CD4-positive, alpha-beta T cell (primary cell): ENCODE measurements at regions not wholly inside any gene's neighbourhood (a gene's known extent, or its start where the extent isn't known, plus 50 kb on each side); places are given as distances from the start of the nearest gene placed in this dataset.

Source experiments
- ATAC-seq: fragments of 200-7000 bp; cut with Tn5 transposase; one replicate; pipeline ENCODE4 v1.10.0; 2022; ENCODE audit warnings: mild to moderate bottlenecking; ENCODE audit not compliant: poor library complexity
- CTCF ChIA-PET: fragments of 350-600 bp; sonication (Branson Sonifier 250); formaldehyde crosslinking; loops from one replicate; lab custom pipeline; 2021; ENCODE audit warnings: antibody characterized with exemption, inconsistent platforms; lab: Charles Lee
- POLR2A ChIA-PET: fragments of 350-600 bp; sonication (Branson Sonifier 250); formaldehyde crosslinking; loops from one replicate; lab custom pipeline; 2021; ENCODE audit warnings: antibody characterized with exemption, inconsistent platforms; lab: Charles Lee
- DNase-seq, 14 experiments: peaks; one replicate each; pipeline ENCODE4 v3.0.0-alpha.2; 2013 to 2020; ENCODE audit warnings: mixed read lengths in 2 of 14
- H3K27ac ChIP-seq, 2 donors: one replicate each; pipeline versions ENCODE4 v1.5.1 to v1.7.0; 2013; ENCODE audit warnings: low read length in 2 of 2, low read depth in 1 of 2, mild to moderate bottlenecking in 1 of 2
- H3K27me3 ChIP-seq, 2 experiments: 1 replicate in 1 of 2; 2 replicates in 1 of 2; pipeline versions ENCODE4 v1.6.1 to v1.7.0; 2013; ENCODE audit warnings: low read length in 2 of 2, control low read depth in 1 of 2, mild to moderate bottlenecking in 1 of 2, moderate library complexity in 1 of 2; ENCODE audit not compliant: insufficient read depth in 2 of 2, control insufficient read depth in 1 of 2
- H3K36me3 ChIP-seq: one replicate; pipeline ENCODE4 v1.6.1; 2013; ENCODE audit warnings: low read length, control low read depth; ENCODE audit not compliant: insufficient read depth
- H3K4me1 ChIP-seq: one replicate; pipeline ENCODE4 v1.6.1; 2013; ENCODE audit warnings: low read length, control low read depth; ENCODE audit not compliant: insufficient read depth
- H3K4me3 ChIP-seq: one replicate; pipeline ENCODE4 v1.5.1; 2013; ENCODE audit warnings: mild to moderate bottlenecking, low read length, moderate library complexity
- H3K9me3 ChIP-seq, 2 experiments: 1 replicate in 1 of 2; 2 replicates in 1 of 2; pipeline versions ENCODE4 v1.6.1 to v1.7.0; 2013; ENCODE audit warnings: low read length in 2 of 2, mild to moderate bottlenecking in 2 of 2, control low read depth in 1 of 2, moderate library complexity in 1 of 2; ENCODE audit not compliant: control insufficient read depth in 1 of 2, insufficient read depth in 1 of 2
- H3K27ac Mint-ChIP-seq: one replicate; pipeline ENCODE4 v1.8.0; 2020; ENCODE audit warnings: mixed read lengths
- H3K27me3 Mint-ChIP-seq: one replicate; pipeline ENCODE4 v1.8.0; 2021; ENCODE audit warnings: mixed read lengths
- H3K36me3 Mint-ChIP-seq: one replicate; pipeline ENCODE4 v1.8.0; 2021; ENCODE audit warnings: low read depth, mixed read lengths
- H3K4me1 Mint-ChIP-seq: one replicate; pipeline ENCODE4 v1.8.0; 2021; ENCODE audit warnings: low read depth, mixed read lengths
- H3K4me3 Mint-ChIP-seq: one replicate; pipeline ENCODE4 v1.8.0; 2020; ENCODE audit warnings: mild to moderate bottlenecking, mixed read lengths
- H3K9me3 Mint-ChIP-seq: one replicate; pipeline ENCODE4 v1.8.0; 2020; ENCODE audit warnings: mixed read lengths
- intact Hi-C, 2 experiments: fragments of 100-400 bp; cut with DNase I in 1 of 2; cut with micrococcal nuclease in 1 of 2; formaldehyde crosslinking; loops; one replicate each; pipeline versions ENCODE4 v1.15.1 to v1.9.0; 2023 to 2025; cut with DNase I, micrococcal nuclease
- TF ChIP-seq, protein P1 (sequence below): fragments of 200-600 bp; IDR thresholded peaks from one replicate; pipeline ENCODE4 v1.8.0; 2022; ENCODE audit warnings: antibody characterized with exemption, mild to moderate bottlenecking

DNA sequence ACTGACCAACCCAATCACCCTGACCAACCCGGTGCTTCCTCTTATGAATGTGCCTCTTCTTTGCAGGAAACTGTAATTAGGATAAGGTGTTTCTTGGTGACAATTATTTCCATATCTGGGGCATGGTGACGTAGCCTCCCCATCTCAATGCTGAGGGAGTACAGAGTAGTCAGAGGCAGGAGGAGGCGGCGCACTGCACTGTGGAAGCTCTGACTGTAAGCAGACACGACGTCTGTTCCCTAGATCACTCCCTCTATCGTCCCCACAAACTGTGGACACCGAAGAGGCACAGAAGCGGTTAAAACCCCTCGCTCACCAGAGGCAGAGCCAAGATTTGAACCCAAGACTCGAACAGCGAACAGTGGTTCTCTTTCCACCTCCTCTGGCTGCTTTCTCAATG lies 231.0 kb upstream of the IGF1R start:
- Mint-ChIP-seq H3K9me3 (no peaks in the 10 kb centered on the region), H3K36me3 (no peaks in the 10 kb centered on the region), H3K4me3 (no peak overlapping the region), H3K4me1 (peaks cover 5% of the 10 kb centered on the region), H3K27ac (no peak overlapping the region), H3K27me3 (peaks cover 32% of the 10 kb centered on the region)
- TF ChIP-seq, protein P1, sequence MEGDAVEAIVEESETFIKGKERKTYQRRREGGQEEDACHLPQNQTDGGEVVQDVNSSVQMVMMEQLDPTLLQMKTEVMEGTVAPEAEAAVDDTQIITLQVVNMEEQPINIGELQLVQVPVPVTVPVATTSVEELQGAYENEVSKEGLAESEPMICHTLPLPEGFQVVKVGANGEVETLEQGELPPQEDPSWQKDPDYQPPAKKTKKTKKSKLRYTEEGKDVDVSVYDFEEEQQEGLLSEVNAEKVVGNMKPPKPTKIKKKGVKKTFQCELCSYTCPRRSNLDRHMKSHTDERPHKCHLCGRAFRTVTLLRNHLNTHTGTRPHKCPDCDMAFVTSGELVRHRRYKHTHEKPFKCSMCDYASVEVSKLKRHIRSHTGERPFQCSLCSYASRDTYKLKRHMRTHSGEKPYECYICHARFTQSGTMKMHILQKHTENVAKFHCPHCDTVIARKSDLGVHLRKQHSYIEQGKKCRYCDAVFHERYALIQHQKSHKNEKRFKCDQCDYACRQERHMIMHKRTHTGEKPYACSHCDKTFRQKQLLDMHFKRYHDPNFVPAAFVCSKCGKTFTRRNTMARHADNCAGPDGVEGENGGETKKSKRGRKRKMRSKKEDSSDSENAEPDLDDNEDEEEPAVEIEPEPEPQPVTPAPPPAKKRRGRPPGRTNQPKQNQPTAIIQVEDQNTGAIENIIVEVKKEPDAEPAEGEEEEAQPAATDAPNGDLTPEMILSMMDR = no peak
- Histone ChIP-seq H3K4me3 (no peak overlapping the region), H3K4me1 (peaks cover 13% of the 10 kb centered on the region), H3K9me3 (peaks cover 0 to 21% of the 10 kb centered on the region in 2 experiments), H3K36me3 (no peaks in the 10 kb centered on the region), H3K27ac (no peak overlapping the region), H3K27me3 (peaks cover 18 to 26% of the 10 kb centered on the region in 2 experiments)
- no peak for DNase-seq
- ChIA-PET POLR2A (no interaction called here), CTCF (no interaction called here)
- intact Hi-C loops = no loop called here
- ATAC-seq = no peak

DNA sequence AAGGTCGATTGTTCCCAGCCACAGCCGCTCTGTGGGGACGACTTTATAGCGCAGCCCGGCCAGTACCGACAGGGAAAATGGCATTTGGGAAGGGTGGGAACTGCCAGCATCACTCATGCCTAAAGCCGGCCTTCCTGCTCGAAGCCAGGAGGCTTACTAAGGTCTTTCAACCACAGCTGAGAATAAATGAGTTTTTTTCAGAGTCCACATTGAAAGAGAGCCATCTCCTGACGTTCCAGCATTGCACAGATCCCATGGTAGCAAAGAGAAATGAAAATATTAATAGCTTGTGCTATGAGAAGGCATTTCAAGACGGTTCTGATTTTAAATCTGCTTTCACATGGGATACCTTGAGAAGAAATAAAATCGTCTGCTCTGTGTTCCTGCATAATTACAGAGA lies 230.2 kb upstream of the IGF1R start:
- Mint-ChIP-seq H3K4me1 (peaks cover 5% of the 10 kb centered on the region), H3K4me3 (no peak overlapping the region), H3K27me3 (peaks cover 40% of the 10 kb centered on the region), H3K9me3 (no peaks in the 10 kb centered on the region), H3K27ac (no peak overlapping the region), H3K36me3 (no peaks in the 10 kb centered on the region)
- ATAC-seq = no peak
- peaks cover 20 to 34% of the 10 kb centered on the region in 2 experiments for H3K27me3 ChIP-seq
- H3K4me3 ChIP-seq = no peak overlapping the region
- DNase-seq = no peak
- ChIA-PET CTCF (no interaction called here), POLR2A (no interaction called here)
- H3K27ac ChIP-seq = no peak overlapping the region
- H3K36me3 ChIP-seq = no peaks in the 10 kb centered on the region
- intact Hi-C loops = no loop called here
- peaks cover 0 to 22% of the 10 kb centered on the region in 2 experiments for H3K9me3 ChIP-seq
- peaks cover 13% of the 10 kb centered on the region for H3K4me1 ChIP-seq
- TF ChIP-seq, protein P1 = no peak

DNA sequence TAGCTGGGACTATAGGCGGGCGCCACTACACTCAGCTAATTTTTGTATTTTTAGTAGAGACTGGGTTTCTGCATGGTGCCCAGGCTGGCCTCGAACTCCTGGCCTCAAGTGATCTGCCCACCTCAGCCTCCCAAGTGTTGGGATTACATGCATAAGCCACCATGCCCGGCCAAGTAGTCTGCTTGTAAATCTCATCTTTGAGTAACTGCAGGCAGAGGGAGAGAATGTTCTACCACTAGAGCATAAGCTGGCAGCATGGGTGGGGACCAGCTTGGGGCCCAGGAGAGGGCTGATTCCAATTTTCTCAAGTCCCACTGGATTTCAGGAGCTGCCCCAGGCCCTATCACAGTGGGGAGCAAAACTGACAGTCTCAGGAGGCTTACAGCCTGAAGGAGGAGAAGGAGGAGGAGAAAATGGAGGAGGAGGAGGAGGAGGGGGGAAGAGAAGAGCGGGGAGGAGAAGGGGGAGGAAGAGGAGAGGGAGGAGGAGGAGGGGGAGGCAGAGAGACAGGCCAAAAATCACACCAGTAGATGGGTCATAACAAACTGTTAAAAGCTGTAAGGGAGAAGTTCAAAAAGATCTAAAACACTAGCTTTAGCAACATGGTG lies 229.1 kb upstream of the IGF1R start:
- H3K36me3 ChIP-seq = no peaks in the 10 kb centered on the region
- Mint-ChIP-seq H3K27ac (no peak overlapping the region), H3K4me1 (peaks cover 5% of the 10 kb centered on the region), H3K36me3 (no peaks in the 10 kb centered on the region), H3K9me3 (no peaks in the 10 kb centered on the region), H3K27me3 (peaks cover 41% of the 10 kb centered on the region), H3K4me3 (no peak overlapping the region)
- TF ChIP-seq, protein P1 = no peak
- peaks cover 22 to 37% of the 10 kb centered on the region in 2 experiments for H3K27me3 ChIP-seq
- ChIA-PET POLR2A (no interaction called here), CTCF (no interaction called here)
- H3K4me3 ChIP-seq = no peak overlapping the region
- DNase-seq (no peak), ATAC-seq (no peak)
- no peak overlapping the region for H3K27ac ChIP-seq
- peaks cover 0 to 22% of the 10 kb centered on the region in 2 experiments for H3K9me3 ChIP-seq
- intact Hi-C loops = no loop called here
- peaks cover 13% of the 10 kb centered on the region for H3K4me1 ChIP-seq
